MCF 10A (cell line): ENCODE measurements at regions not wholly inside any gene's neighbourhood (a gene's known extent, or its start where the extent isn't known, plus 50 kb on each side); places are given as distances from the start of the nearest gene placed in this dataset.

ENCODE experiments used
- BruUV-seq: library from RNA; stranded (reverse); fragments of 400-500 nt; replicated peaks from 2 replicates; lab custom pipeline; 2021; lab: Mats Ljungman, UMichigan
- CTCF ChIA-PET: fragments of 300-600 bp; sonication (Branson Sonifier 250); formaldehyde crosslinking; extraction: SDS; loops from one replicate; lab custom pipeline; 2021; ENCODE audit warnings: antibody characterized with exemption, inconsistent platforms; lab: Yijun Ruan, JAX
- POLR2A ChIA-PET: fragments of 300-600, 350-650 bp; sonication (Branson Sonifier 250); formaldehyde crosslinking; extraction: SDS; loops from one replicate; lab custom pipeline; 2020; ENCODE audit warnings: antibody characterized with exemption, inconsistent platforms; lab: Yijun Ruan, JAX
- DNase-seq: peaks from one replicate; pipeline ENCODE4 v3.0.0-alpha.2; 2018; ENCODE audit not compliant: unreplicated experiment
- H3K27ac Mint-ChIP-seq: one replicate; pipeline ENCODE4 v1.8.0; 2022; ENCODE audit warnings: mild to moderate bottlenecking, low read depth, mixed read lengths; ENCODE audit not compliant: unreplicated experiment
- H3K27me3 Mint-ChIP-seq: one replicate; pipeline ENCODE4 v1.8.0; 2022; ENCODE audit warnings: mixed read lengths; ENCODE audit not compliant: insufficient read depth, unreplicated experiment
- H3K36me3 Mint-ChIP-seq: one replicate; pipeline ENCODE4 v1.8.0; 2022; ENCODE audit warnings: mild to moderate bottlenecking, moderate library complexity, mixed read lengths; ENCODE audit not compliant: insufficient read depth, unreplicated experiment
- H3K4me1 Mint-ChIP-seq: one replicate; pipeline ENCODE4 v1.8.0; 2022; ENCODE audit warnings: mixed read lengths; ENCODE audit not compliant: insufficient read depth, unreplicated experiment
- H3K4me3 Mint-ChIP-seq: one replicate; pipeline ENCODE4 v1.8.0; 2022; ENCODE audit warnings: mild to moderate bottlenecking, moderate library complexity, mixed read lengths; ENCODE audit not compliant: unreplicated experiment
- H3K9me3 Mint-ChIP-seq: one replicate; pipeline ENCODE4 v1.8.0; 2022; ENCODE audit warnings: mixed read lengths; ENCODE audit not compliant: unreplicated experiment
- CTCF ChIP-seq: fragments of 200-600 bp; IDR thresholded peaks from one replicate; pipeline ENCODE4 v1.8.0; 2022; ENCODE audit warnings: antibody characterized with exemption, mild to moderate bottlenecking; ENCODE audit not compliant: unreplicated experiment
- intact Hi-C: fragments of 100-400 bp; cut with micrococcal nuclease; formaldehyde crosslinking; loops from 2 replicates; pipeline ENCODE4 v1.14.1; 2022

DNA sequence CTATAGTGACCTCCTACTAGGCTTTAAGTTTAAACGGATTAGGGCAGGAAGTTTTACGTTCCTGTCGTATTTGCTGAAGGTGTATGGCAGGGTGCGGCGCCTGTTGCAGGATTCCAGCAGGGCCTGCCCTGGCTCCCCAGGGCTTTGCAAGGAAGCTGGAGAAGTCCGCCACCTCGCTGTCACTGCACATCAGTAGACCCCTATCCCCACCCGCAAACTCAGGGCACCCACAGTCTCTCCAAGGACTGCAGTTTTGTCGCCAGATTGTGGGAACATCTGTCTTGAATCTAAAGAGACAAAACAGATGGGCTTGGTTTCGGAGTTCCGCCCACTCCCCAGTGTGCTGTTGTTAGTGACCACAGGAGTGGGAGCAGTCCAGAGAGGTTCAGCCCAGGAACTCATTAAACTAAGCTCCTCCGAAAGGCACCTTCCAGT is 110.8 kb downstream of the CDC7 start:
- peak; percentile 18 for DNase-seq
- peak overlapping the region; percentile 74 for H3K27ac Mint-ChIP-seq
- no peaks in the 10 kb centered on the region for H3K27me3 Mint-ChIP-seq
- H3K36me3 Mint-ChIP-seq: no peaks in the 10 kb centered on the region
- no peaks in the 10 kb centered on the region for H3K9me3 Mint-ChIP-seq
- CTCF ChIA-PET: interaction anchor here (0.6 to 4.0 kb wide), 19 partner anchors 10 to 318 kb away, joined by 3 to 35 read pairs (median 3); no protein-coding TSS in a partner anchor
- no peak overlapping the region for H3K4me3 Mint-ChIP-seq
- BruUV-seq: no TSS peak
- POLR2A ChIA-PET: interaction anchor here (0.6 to 5.4 kb wide), 15 partner anchors 38 to 1580 kb away, joined by 3 to 36 read pairs (median 3); no protein-coding TSS in a partner anchor
- TF ChIP-seq CTCF: no peak
- intact Hi-C loops: no loop called here
- peaks cover 45% of the 10 kb centered on the region for H3K4me1 Mint-ChIP-seq

GRCh38 chr1:91613595-91613994 is 112.9 kb downstream of the CDC7 start:
- Mint-ChIP-seq H3K36me3 (no peaks in the 10 kb centered on the region), H3K9me3 (no peaks in the 10 kb centered on the region), H3K27ac (peak overlapping the region; percentile 92), H3K27me3 (no peaks in the 10 kb centered on the region), H3K4me1 (peaks cover 46% of the 10 kb centered on the region), H3K4me3 (no peak overlapping the region)
- intact Hi-C loops: loop anchor here (2.0 kb wide), 1 partner anchor 83 kb away; no protein-coding TSS in a partner anchor
- CTCF ChIA-PET: interaction anchor here (0.5 to 4.0 kb wide), 6 partner anchors 22 to 86 kb away, joined by 3 to 35 read pairs (median 3); no protein-coding TSS in a partner anchor
- BruUV-seq: no TSS peak
- POLR2A ChIA-PET: interaction anchor here (0.6 to 1.4 kb wide), 3 partner anchors 10 to 76 kb away, joined by 3 to 8 read pairs (median 5); no protein-coding TSS in a partner anchor
- TF ChIP-seq CTCF: no peak
- DNase-seq: peak; percentile 30

DNA sequence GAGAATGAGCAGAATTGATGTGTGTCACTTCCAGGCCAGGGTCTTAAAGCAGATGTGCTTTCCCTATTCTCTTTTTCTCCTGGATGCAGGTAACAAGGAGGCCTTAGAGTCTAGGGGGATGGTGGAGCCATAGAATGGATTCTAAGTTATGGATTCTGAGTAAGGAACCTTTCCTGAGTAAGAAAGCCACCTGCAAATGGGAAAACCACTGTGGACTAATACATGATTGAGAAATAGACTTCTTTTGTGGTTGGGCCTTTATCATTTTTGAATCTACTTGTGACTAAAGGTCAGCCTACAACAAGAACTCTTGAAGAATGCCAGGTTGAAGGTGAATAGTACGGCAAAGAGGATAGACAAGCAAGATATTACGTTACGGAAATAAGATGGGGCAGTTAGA is 116.1 kb downstream of the CDC7 start:
- Mint-ChIP-seq H3K36me3 (no peaks in the 10 kb centered on the region), H3K27me3 (no peaks in the 10 kb centered on the region), H3K4me1 (peaks cover 28% of the 10 kb centered on the region), H3K4me3 (no peak overlapping the region), H3K27ac (peak overlapping the region; percentile 2), H3K9me3 (no peaks in the 10 kb centered on the region)
- DNase-seq: no peak
- intact Hi-C loops: no loop called here
- no peak for TF ChIP-seq CTCF
- POLR2A ChIA-PET: no interaction called here
- CTCF ChIA-PET: interaction anchor here (0.6 to 0.8 kb wide), 2 partner anchors 10 to 104 kb away, joined by 3 to 4 read pairs; no protein-coding TSS in a partner anchor
- no TSS peak for BruUV-seq

DNA sequence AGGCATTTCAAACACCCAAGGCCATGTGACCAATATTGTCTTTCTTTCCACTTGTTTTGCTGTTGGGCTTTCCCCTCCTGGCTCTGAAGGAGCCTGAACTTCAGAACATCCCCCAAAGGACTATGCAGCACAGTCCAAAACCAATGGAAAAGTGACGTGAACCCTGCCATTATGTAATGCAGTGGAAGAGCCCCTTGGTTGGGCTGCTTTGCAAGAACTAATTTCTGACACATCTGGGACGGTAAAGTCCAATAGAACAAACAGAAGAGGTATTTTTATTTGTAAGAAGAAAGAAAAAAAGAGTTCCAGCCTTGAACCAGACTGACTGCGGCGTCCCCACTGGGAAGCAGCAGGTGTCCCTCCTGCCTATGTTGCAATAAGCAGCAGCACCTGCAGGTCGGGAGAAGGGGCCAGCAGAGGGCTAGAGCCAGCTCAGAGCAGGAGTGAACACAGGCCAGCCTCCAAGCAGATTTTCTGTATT is 116.7 kb downstream of the CDC7 start:
- H3K4me1 Mint-ChIP-seq: peaks cover 28% of the 10 kb centered on the region

More for the DNA sequence above, 116.7 kb downstream of the CDC7 start:
- ChIA-PET CTCF (no interaction called here), POLR2A (interaction anchor here (0.9 kb wide), 1 partner anchor 55 kb away, joined by 4 read pairs; no protein-coding TSS in a partner anchor)
- no peak overlapping the region for H3K4me3 Mint-ChIP-seq
- no peaks in the 10 kb centered on the region for H3K9me3 Mint-ChIP-seq
- peak; percentile 31 for DNase-seq
- no TSS peak for BruUV-seq
- H3K36me3 Mint-ChIP-seq: no peaks in the 10 kb centered on the region
- H3K27ac Mint-ChIP-seq: peak overlapping the region; percentile 2
- no peaks in the 10 kb centered on the region for H3K27me3 Mint-ChIP-seq
- no peak for TF ChIP-seq CTCF
- intact Hi-C loops: no loop called here
